Erythroblast (primary cell): ENCODE measurements at regions not wholly inside any gene's neighbourhood (a gene's known extent, or its start where the extent isn't known, plus 50 kb on each side); places are given as distances from the start of the nearest gene placed in this dataset.

Experiments
- GATA1 ChIP-seq: IDR thresholded peaks from 2 replicates; pipeline ENCODE4 v1.6.1; 2011; ENCODE audit warnings: low read depth, mild to moderate bottlenecking, control low read depth, low read length, moderate library complexity
- POLR2A ChIP-seq: IDR thresholded peaks from 2 replicates; pipeline ENCODE4 v1.6.1; 2011; ENCODE audit warnings: mild to moderate bottlenecking, low read length

- TF ChIP-seq POLR2A (no peak), GATA1 (no peak)
These were observed 432.1 kb upstream of the TEX13C start for GRCh38 chrX:124887572-124887971.
